22Rv1 (cell line): ENCODE measurements at regions not wholly inside any gene's neighbourhood (a gene's known extent, or its start where the extent isn't known, plus 50 kb on each side); places are given as distances from the start of the nearest gene placed in this dataset.

Source experiments
- ZFX ChIP-seq: fragments of 450-650 bp; IDR thresholded peaks from 2 replicates; pipeline ENCODE4 v1.6.1; 2017; ENCODE audit warnings: antibody characterized with exemption, borderline replicate concordance
- TF ChIP-seq, protein P1 (sequence below): fragments of 450-650 bp; IDR thresholded peaks from 2 replicates; pipeline ENCODE4 v1.5.1; 2017; ENCODE audit warnings: mild to moderate bottlenecking

DNA sequence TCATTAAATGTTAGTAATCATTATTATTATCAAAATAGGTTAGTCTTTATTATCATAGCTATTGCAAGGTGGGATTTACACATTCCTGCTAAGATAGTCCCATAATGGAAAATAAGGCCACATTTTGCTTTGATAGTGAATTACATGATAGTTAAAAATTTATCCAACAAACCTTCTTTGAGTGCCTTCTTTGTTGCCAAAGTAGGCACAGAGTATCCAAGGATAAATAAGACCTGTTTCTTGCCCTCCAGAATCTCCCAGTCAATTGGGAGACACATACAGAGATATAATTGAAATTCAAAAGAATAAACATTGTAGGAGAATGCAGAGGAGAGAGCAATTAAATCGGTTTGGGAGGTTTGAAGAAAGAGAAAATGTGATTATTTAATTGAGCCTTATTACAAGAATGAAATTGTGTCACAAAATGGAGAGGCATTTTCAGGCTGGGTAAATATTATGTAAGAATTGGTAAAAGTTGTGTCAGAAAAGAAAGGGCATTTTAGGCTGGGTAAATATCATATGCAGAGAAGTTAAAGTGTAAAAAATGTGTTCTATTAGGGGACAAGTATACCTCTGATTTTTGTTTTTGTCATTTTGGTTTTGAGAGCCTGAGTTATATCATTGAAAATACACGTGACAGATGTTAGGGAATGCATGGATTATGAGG lies 189.3 kb downstream of the POU4F1 start:
- TF ChIP-seq, protein P1, sequence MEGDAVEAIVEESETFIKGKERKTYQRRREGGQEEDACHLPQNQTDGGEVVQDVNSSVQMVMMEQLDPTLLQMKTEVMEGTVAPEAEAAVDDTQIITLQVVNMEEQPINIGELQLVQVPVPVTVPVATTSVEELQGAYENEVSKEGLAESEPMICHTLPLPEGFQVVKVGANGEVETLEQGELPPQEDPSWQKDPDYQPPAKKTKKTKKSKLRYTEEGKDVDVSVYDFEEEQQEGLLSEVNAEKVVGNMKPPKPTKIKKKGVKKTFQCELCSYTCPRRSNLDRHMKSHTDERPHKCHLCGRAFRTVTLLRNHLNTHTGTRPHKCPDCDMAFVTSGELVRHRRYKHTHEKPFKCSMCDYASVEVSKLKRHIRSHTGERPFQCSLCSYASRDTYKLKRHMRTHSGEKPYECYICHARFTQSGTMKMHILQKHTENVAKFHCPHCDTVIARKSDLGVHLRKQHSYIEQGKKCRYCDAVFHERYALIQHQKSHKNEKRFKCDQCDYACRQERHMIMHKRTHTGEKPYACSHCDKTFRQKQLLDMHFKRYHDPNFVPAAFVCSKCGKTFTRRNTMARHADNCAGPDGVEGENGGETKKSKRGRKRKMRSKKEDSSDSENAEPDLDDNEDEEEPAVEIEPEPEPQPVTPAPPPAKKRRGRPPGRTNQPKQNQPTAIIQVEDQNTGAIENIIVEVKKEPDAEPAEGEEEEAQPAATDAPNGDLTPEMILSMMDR, result no peak
- TF ChIP-seq ZFX, result no peak
